Brain microvascular endothelial cell (primary cell): ENCODE measurements at regions not wholly inside any gene's neighbourhood (a gene's known extent, or its start where the extent isn't known, plus 50 kb on each side); places are given as distances from the start of the nearest gene placed in this dataset.

Source experiments
- DNase-seq: peaks from one replicate; pipeline ENCODE4 v3.0.0-alpha.2; 2020
- H3K27ac ChIP-seq: fragments of 250-450 bp; sonication (Bioruptor Pico); 2 replicates; pipeline ENCODE4 v1.5.1; 2020; ENCODE audit warnings: mild to moderate bottlenecking, moderate library complexity
- H3K27me3 ChIP-seq: fragments of 250-450 bp; sonication (Bioruptor Pico); replicated peaks from 2 replicates; pipeline ENCODE4 v1.5.1; 2020; ENCODE audit warnings: mild to moderate bottlenecking
- H3K36me3 ChIP-seq: fragments of 250-450 bp; sonication (Bioruptor Pico); replicated peaks from 2 replicates; pipeline ENCODE4 v1.5.1; 2020; ENCODE audit warnings: mild to moderate bottlenecking
- H3K4me3 ChIP-seq: 2 replicates; pipeline ENCODE4 v1.5.1; 2011; ENCODE audit warnings: low read depth, mild to moderate bottlenecking, control low read depth, low read length, moderate library complexity
- in situ Hi-C: cut with HindIII; loops from 2 replicates; pipeline ENCODE4 v1.10.0; 2017; ENCODE audit warnings: low sequenced_read_pairs, low pct_ligation_motif_present
- TF ChIP-seq, protein P1 (sequence below): IDR thresholded peaks from 2 replicates; pipeline ENCODE4 v1.5.1; 2011; ENCODE audit warnings: low read depth, mild to moderate bottlenecking, moderate library complexity, low read length, control low read depth, inconsistent platforms; ENCODE audit errors: missing control alignments

DNA sequence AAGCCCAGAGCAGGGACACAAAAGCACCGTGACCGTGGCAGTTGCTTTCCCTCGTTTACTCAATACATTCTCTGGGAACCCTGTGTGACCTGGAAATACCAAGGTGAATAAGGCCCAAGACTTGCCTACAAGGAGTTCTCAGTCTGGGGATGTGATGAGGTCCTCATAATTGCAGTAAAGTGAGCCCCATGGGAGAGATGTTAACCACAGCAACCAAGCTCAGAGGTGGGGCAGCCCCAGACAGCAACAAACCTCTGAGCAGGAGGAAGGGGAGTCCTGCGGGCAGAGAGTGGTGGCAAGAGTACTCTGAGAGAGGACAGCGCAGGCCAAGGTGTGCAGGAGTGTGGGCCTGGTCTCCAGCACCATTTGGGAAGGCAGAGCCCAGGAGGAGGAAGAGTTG, 91.6 kb downstream of the TTC32 start:
- Histone ChIP-seq H3K27ac (no peak overlapping the region), H3K4me3 (no peak overlapping the region), H3K36me3 (no peaks in the 10 kb centered on the region), H3K27me3 (no peaks in the 10 kb centered on the region)
- TF ChIP-seq, protein P1, sequence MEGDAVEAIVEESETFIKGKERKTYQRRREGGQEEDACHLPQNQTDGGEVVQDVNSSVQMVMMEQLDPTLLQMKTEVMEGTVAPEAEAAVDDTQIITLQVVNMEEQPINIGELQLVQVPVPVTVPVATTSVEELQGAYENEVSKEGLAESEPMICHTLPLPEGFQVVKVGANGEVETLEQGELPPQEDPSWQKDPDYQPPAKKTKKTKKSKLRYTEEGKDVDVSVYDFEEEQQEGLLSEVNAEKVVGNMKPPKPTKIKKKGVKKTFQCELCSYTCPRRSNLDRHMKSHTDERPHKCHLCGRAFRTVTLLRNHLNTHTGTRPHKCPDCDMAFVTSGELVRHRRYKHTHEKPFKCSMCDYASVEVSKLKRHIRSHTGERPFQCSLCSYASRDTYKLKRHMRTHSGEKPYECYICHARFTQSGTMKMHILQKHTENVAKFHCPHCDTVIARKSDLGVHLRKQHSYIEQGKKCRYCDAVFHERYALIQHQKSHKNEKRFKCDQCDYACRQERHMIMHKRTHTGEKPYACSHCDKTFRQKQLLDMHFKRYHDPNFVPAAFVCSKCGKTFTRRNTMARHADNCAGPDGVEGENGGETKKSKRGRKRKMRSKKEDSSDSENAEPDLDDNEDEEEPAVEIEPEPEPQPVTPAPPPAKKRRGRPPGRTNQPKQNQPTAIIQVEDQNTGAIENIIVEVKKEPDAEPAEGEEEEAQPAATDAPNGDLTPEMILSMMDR, result no peak
- no peak for DNase-seq
- in situ Hi-C loops, result no loop called here

GRCh38 chr2:19809206-19809605, 92.6 kb downstream of the TTC32 start:
- no peaks in the 10 kb centered on the region for H3K27me3 ChIP-seq
- TF ChIP-seq, protein P1, result no peak
- no peak for DNase-seq
- in situ Hi-C loops, result no loop called here
- no peak overlapping the region for H3K4me3 ChIP-seq
- H3K36me3 ChIP-seq, result no peaks in the 10 kb centered on the region
- H3K27ac ChIP-seq, result no peak overlapping the region

DNA sequence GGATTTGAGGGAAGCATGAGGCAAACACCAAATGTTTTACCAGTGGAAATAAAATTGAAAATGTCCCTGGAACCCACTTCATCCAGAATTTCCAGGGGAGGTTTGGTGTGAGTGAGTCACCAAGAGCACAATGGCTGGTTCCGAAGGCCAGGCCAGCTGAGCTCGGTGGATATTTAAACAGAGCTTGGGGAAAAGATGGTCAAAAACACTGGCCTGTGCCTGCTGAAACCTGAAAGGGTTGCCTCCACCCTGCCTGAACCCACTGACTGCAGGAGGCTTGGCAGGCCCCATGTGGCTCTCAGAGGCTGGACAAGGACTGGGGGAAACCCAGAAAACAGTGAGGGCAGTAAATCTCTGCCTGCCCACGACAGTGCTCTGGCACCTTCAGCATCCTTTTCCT, 93.9 kb downstream of the TTC32 start:
- TF ChIP-seq, protein P1, result no peak
- H3K27me3 ChIP-seq, result no peaks in the 10 kb centered on the region
- no peak overlapping the region for H3K4me3 ChIP-seq
- H3K36me3 ChIP-seq, result no peaks in the 10 kb centered on the region
- in situ Hi-C loops, result no loop called here
- H3K27ac ChIP-seq, result no peak overlapping the region
- DNase-seq, result no peak

GRCh38 chr2:19807346-19807745, 94.4 kb downstream of the TTC32 start:
- DNase-seq, result no peak
- in situ Hi-C loops, result no loop called here
- TF ChIP-seq, protein P1, result no peak
- Histone ChIP-seq H3K36me3 (no peaks in the 10 kb centered on the region), H3K4me3 (no peak overlapping the region), H3K27ac (no peak overlapping the region), H3K27me3 (no peaks in the 10 kb centered on the region)

DNA sequence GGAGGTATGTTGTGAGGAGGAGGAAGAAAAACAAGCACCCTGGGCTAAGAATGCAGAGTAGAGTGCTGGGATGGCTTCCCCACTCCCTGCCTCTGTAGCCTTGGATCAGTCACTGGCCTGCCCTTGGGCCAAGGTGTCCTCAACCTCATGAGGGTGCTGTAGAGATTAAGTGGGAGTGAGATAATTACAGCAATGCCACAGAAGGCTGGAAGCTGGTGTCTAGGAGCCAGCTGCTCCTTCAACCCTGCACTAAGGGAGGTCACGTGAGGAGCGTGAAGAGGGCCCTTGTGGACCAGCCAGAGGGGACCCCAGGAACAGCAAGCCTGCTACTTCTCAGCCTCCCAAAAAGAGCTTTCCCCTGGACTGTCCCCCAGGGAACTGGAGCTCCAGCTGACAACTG, 95.2 kb downstream of the TTC32 start:
- no peak for DNase-seq
- TF ChIP-seq, protein P1, result no peak
- in situ Hi-C loops, result no loop called here

DNA sequence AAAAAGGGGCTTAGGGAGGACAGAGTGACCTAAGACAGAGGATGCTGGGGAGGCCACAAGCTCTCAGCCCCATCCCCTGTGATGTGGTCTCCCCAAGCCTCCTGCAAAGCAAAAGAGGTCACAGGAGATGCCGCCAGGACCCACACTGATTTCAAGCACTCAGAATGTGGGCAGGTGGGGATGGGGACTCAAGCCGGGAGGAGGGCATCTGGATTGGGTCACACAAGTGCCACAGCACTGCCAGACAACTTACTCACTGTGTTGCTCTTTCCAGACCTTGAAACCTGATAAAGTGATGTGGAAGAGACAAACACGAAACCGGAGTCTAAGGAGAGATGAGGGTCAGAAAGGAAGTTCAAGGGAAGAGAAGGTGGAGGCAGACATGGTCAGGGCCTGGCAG, 95.7 kb downstream of the TTC32 start:
- in situ Hi-C loops, result no loop called here
- Histone ChIP-seq H3K27ac (no peak overlapping the region), H3K36me3 (no peaks in the 10 kb centered on the region), H3K27me3 (no peaks in the 10 kb centered on the region), H3K4me3 (no peak overlapping the region)
- no peak for DNase-seq
- TF ChIP-seq, protein P1, result no peak

More for the DNA sequence above, 95.2 kb downstream of the TTC32 start:
- H3K36me3 ChIP-seq, result no peaks in the 10 kb centered on the region
- no peak overlapping the region for H3K27ac ChIP-seq
- no peaks in the 10 kb centered on the region for H3K27me3 ChIP-seq
- H3K4me3 ChIP-seq, result no peak overlapping the region
